HCT116 (cell line): ENCODE measurements at regions not wholly inside any gene's neighbourhood (a gene's known extent, or its start where the extent isn't known, plus 50 kb on each side); places are given as distances from the start of the nearest gene placed in this dataset.
A peak's percentile ranks its signal among the peaks of the same experiment; 100 is the strongest.

Experiments
- ATAC-seq: fragments of 200-7000 bp; cut with Tn5 transposase; 2 replicates; pipeline ENCODE4 v1.9.1; 2020; ENCODE audit warnings: mild to moderate bottlenecking, moderate library complexity
- BruUV-seq: library from RNA; stranded (reverse); fragments of 400-500 nt; replicated peaks from 2 replicates; lab custom pipeline; 2021; lab: Mats Ljungman, UMichigan
- CTCF ChIA-PET: fragments of 300-600 bp; sonication (Branson Sonifier 250); formaldehyde crosslinking; loops from one replicate; lab custom pipeline; 2021; ENCODE audit warnings: antibody characterized with exemption; lab: Charles Lee
- POLR2A ChIA-PET: fragments of 300-600, 350-600 bp; sonication (Branson Sonifier 250); formaldehyde crosslinking; loops from one replicate; lab custom pipeline; 2021; ENCODE audit warnings: antibody characterized with exemption; lab: Charles Lee
- RAD21 ChIA-PET, 2 experiments: fragments of 300-600 bp; sonication (Branson Sonifier 250); formaldehyde crosslinking; loops; one replicate each; lab custom pipeline; 2023; ENCODE audit warnings: low total read pairs in 2 of 2; ENCODE audit not compliant: uncharacterized antibody in 2 of 2, unreplicated experiment in 2 of 2, low non-redundant PET in 1 of 2; lab: Charles Lee
- DNase-seq: peaks from one replicate; pipeline ENCODE4 v3.0.0-alpha.2; 2010; ENCODE audit warnings: low read depth, low spot score
- H2AFZ ChIP-seq: fragments of 200-600 bp; shearing (Covaris generic), sonication (generic); 2 replicates; pipeline ENCODE4 v1.6.1; 2017; ENCODE audit warnings: low read depth, mixed run types, mixed read lengths, antibody characterized with exemption, low read length; ENCODE audit not compliant: poor library complexity, severe bottlenecking
- H3K27ac ChIP-seq: 2 replicates; pipeline ENCODE4 v1.5.1; 2012; ENCODE audit warnings: low read depth, low read length
- H3K27me3 ChIP-seq: fragments of 200-600 bp; sonication (generic); 2 replicates; pipeline ENCODE4 v1.6.1; 2016; ENCODE audit warnings: mixed run types, low read length, mixed read lengths; ENCODE audit not compliant: insufficient read depth
- H3K36me3 ChIP-seq, 2 experiments: fragments of 200-500 bp in 1 of 2; fragments of 200-600 bp in 1 of 2; sonication (Bioruptor generic) in 1 of 2; sonication (generic) in 1 of 2; 2 replicates each; pipeline versions ENCODE4 v1.5.1 to v1.6.1; 2014 to 2016; ENCODE audit warnings: low read length in 2 of 2, inconsistent platforms in 1 of 2, mixed read lengths in 1 of 2, mixed run types in 1 of 2; ENCODE audit not compliant: insufficient read depth in 2 of 2, control insufficient read depth in 1 of 2
- H3K4me1 ChIP-seq, 2 experiments: fragments of 200-600 bp in 1 of 2; sonication (generic) in 1 of 2; 2 replicates each; pipeline versions ENCODE4 v1.5.1 to v1.6.1; 2012 to 2017; ENCODE audit warnings: low read length in 2 of 2, inconsistent platforms in 1 of 2, mild to moderate bottlenecking in 1 of 2, mixed read lengths in 1 of 2, mixed run types in 1 of 2, moderate library complexity in 1 of 2; ENCODE audit not compliant: insufficient read depth in 2 of 2, control insufficient read depth in 1 of 2
- H3K4me2 ChIP-seq: fragments of 200-600 bp; sonication (generic); 2 replicates; pipeline ENCODE4 v1.6.1; 2017; ENCODE audit warnings: mixed run types, low read length, mixed read lengths
- H3K4me3 ChIP-seq, 2 experiments: fragments of 200-600 bp in 1 of 2; sonication (generic) in 1 of 2; replicated peaks in 1 of 2; 2 replicates each; pipeline ENCODE4 v1.5.1; 2011 to 2016; ENCODE audit warnings: low read length in 2 of 2, control low read depth in 1 of 2, low read depth in 1 of 2, mild to moderate bottlenecking in 1 of 2, mixed read lengths in 1 of 2, mixed run types in 1 of 2
- H3K79me2 ChIP-seq: fragments of 200-600 bp; sonication (generic); 2 replicates; pipeline ENCODE4 v1.6.1; 2017; ENCODE audit warnings: mild to moderate bottlenecking, mixed run types, low read length, moderate library complexity, mixed read lengths; ENCODE audit not compliant: insufficient read depth
- H3K9ac ChIP-seq: fragments of 200-600 bp; sonication (generic); 2 replicates; pipeline ENCODE4 v1.6.1; 2016; ENCODE audit warnings: low read length, mixed read lengths
- H3K9me2 ChIP-seq: fragments of 200-600 bp; sonication (generic), shearing (Covaris generic); 2 replicates; pipeline ENCODE4 v1.6.1; 2017; ENCODE audit warnings: mixed run types, mild to moderate bottlenecking, moderate library complexity; ENCODE audit not compliant: insufficient read depth
- H3K9me3 ChIP-seq, 2 experiments: fragments of 200-500 bp in 1 of 2; fragments of 200-600 bp in 1 of 2; sonication (Bioruptor generic) in 1 of 2; sonication (generic) in 1 of 2; 2 replicates each; pipeline ENCODE4 v1.6.1; 2014 to 2017; ENCODE audit warnings: low read length in 2 of 2, mixed read lengths in 2 of 2, inconsistent platforms in 1 of 2, low read depth in 1 of 2, mild to moderate bottlenecking in 1 of 2, mixed run types in 1 of 2, moderate library complexity in 1 of 2; ENCODE audit not compliant: control insufficient read depth in 1 of 2, insufficient read depth in 1 of 2
- H4K20me1 ChIP-seq: fragments of 200-600 bp; sonication (generic), shearing (Covaris generic); 2 replicates; pipeline ENCODE4 v1.6.1; 2017; ENCODE audit warnings: mixed run types, mild to moderate bottlenecking, moderate library complexity; ENCODE audit not compliant: insufficient read depth
- CTCF ChIP-seq, 3 experiments: fragments of 200-600 bp in 1 of 3; sonication (generic) in 1 of 3; IDR thresholded peaks in 2 of 3; conservative IDR thresholded peaks in 1 of 3; 2 replicates each; pipeline ENCODE4 v1.5.1; 2012 to 2017; ENCODE audit warnings: low read depth in 2 of 3, low read length in 2 of 3, antibody characterized with exemption in 1 of 3, borderline replicate concordance in 1 of 3, control low read depth in 1 of 3, mild to moderate bottlenecking in 1 of 3, mixed read lengths in 1 of 3, mixed run types in 1 of 3, moderate library complexity in 1 of 3; ENCODE audit not compliant: insufficient read depth in 1 of 3
- POLR2AphosphoS5 ChIP-seq: IDR thresholded peaks from 2 replicates; pipeline ENCODE4 v1.6.1; 2011; ENCODE audit warnings: mild to moderate bottlenecking, low read depth, low read length, moderate library complexity
- SIN3A ChIP-seq: IDR thresholded peaks from 2 replicates; pipeline ENCODE4 v1.6.1; 2012; ENCODE audit warnings: low read depth
- intact Hi-C: fragments of 100-400 bp; cut with micrococcal nuclease; formaldehyde crosslinking; loops from 2 replicates; pipeline ENCODE4 v1.10.0; 2022

DNA sequence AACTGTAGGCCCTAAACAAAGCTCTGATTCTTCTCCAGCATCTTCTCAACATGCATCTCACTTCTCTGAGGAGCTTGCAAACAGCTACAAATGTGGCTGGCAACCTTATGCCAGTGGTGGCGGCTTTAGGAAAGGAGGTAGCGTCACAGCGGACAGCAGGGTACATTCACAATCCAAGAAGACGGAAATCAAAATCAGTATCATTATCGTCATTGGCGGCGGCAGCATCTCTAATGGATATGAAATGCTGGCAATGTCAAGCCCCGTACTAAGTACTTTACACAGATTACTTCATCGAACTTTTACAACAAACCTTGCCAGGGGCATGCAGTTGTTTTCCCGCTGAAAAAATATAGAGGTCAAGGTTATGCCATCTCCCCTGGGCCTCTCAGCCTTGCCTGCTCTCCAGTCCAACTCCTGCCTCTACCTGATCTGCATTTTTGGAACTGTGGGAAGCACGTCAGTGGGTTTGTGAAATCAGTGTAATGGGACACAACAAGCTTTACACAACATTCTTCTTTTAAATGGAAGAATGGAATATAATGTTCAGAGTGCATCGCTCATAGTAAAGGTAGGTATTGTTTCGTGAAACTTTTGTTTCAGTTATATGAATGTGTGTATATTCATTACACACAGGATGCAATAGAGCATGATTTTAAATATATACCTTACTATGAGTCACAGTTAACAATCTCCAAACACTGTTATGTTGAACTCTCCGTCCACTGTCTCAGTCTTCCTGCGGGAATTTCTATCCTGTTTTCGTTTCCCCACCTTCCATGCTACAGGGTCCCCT is 152.9 kb downstream of the TTC32 start:
- CTCF ChIA-PET, result no interaction called here
- RAD21 ChIA-PET, result no interaction called here
- Histone ChIP-seq H2AFZ (no peak overlapping the region), H3K36me3 (no peaks in the 10 kb centered on the region), H3K9ac (no peak overlapping the region), H3K4me2 (no peak overlapping the region), H3K9me2 (no peaks in the 10 kb centered on the region), H3K9me3 (no peaks in the 10 kb centered on the region), H4K20me1 (no peaks in the 10 kb centered on the region), H3K4me1 (peaks cover 0 to 9% of the 10 kb centered on the region in 2 experiments; a peak in 1 of 4 replicates), H3K79me2 (no peaks in the 10 kb centered on the region), H3K27ac (no peak overlapping the region), H3K4me3 (no peak overlapping the region), H3K27me3 (peaks cover 5% of the 10 kb centered on the region; the same call in 1 of the 2 replicates)
- no peak for TF ChIP-seq POLR2AphosphoS5
- ATAC-seq, result no peak
- intact Hi-C loops, result loop anchor here (10.0 kb wide), 1 partner anchor 1004 kb away; no protein-coding TSS in a partner anchor
- POLR2A ChIA-PET, result no interaction called here
- no TSS peak for BruUV-seq
- DNase-seq, result no peak

- no peaks in the 10 kb centered on the region for H3K36me3 ChIP-seq
- intact Hi-C loops, result loop anchor here (10.0 kb wide), 1 partner anchor 1003 kb away; no protein-coding TSS in a partner anchor
- no peaks in the 10 kb centered on the region for H3K79me2 ChIP-seq
- H3K4me2 ChIP-seq, result no peak overlapping the region
- no TSS peak for BruUV-seq
- CTCF ChIA-PET, result interaction anchor here (2.0 kb wide), 1 partner anchor 378 kb away, joined by 22 read pairs; no protein-coding TSS in a partner anchor
- POLR2A ChIA-PET, result no interaction called here
- H3K27ac ChIP-seq, result no peak overlapping the region
- no peaks in the 10 kb centered on the region for H4K20me1 ChIP-seq
- DNase-seq, result no peak
- no peak overlapping the region for H2AFZ ChIP-seq
- TF ChIP-seq SIN3A (no peak), CTCF (IDR thresholded peaks at IDR 0.05 in 2 of 3, conservative IDR thresholded peaks at IDR 0.05 in 1 of 3; ENCODE audit: borderline replicate concordance in 1 of 3, insufficient read depth in 1 of 3, low read depth in 2 of 3, low read length in 2 of 3) (peak in 2 of 3 experiments; percentile 15 to 18; a peak in 1 of 6 replicates)
- RAD21 ChIA-PET, result no interaction called here
- H3K9me2 ChIP-seq, result no peaks in the 10 kb centered on the region
- H3K9me3 ChIP-seq, result no peaks in the 10 kb centered on the region
- H3K4me1 ChIP-seq, result peaks cover 0 to 5% of the 10 kb centered on the region in 2 experiments; a peak in 1 of 4 replicates
- H3K4me3 ChIP-seq, result no peak overlapping the region
- H3K9ac ChIP-seq, result no peak overlapping the region
- H3K27me3 ChIP-seq, result peaks cover 5% of the 10 kb centered on the region; the same call in 1 of the 2 replicates
- ATAC-seq, result peak; percentile 71
Observed at GRCh38 chr2:19748073-19748375, 153.8 kb downstream of the TTC32 start.
